Activated CD4-positive, CD25-positive, alpha-beta regulatory T cell treated with anti-CD3 and anti-CD28 coated beads, Interleukin-2, amount 50 U/mL, for 24 hours (primary cell): ENCODE measurements at regions not wholly inside any gene's neighbourhood (a gene's known extent, or its start where the extent isn't known, plus 50 kb on each side); places are given as distances from the start of the nearest gene placed in this dataset.
"Not testable (repeated sequence)": the region's sequence is repeated elsewhere in the genome, so short reads cannot be mapped to it uniquely, and the experiment has no call there.

Experiments
- ATAC-seq, 2 donors: fragments of 150-1000 bp; cut with Tn5 transposase; one replicate each; pipeline ENCODE4 v1.10.0; 2021; ENCODE audit warnings: mild to moderate bottlenecking in 1 of 2, moderate library complexity in 1 of 2

- no peak for ATAC-seq
Measured at GRCh38 chr5:163569284-163569683, 63.9 kb downstream of the MAT2B start.

DNA sequence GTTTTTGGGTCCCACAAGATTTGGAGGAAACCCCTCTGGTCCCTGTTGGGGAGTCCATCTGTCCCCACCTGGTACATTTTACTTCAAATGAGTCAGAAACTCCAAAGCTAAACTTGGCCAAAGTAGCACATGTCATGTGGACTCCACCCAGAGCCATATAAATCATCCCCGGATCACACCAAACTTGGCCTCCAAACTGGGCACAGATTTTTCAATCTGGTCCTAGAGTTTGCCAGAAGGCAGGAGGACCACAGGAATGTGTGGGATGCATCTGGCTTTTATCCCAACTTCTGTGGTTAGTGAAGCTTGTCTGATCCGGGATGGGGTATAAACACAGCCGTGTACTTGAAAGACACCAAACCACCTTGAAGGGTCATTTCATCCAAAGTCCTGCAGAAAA lies 66.3 kb downstream of the MAT2B start:
- no peak for ATAC-seq

- ATAC-seq = no peak
Measured at GRCh38 chr5:163574472-163575440, 69.3 kb downstream of the MAT2B start.

GRCh38 chr5:163578652-163579051 lies 73.2 kb downstream of the MAT2B start:
- no peak for ATAC-seq

GRCh38 chr5:163579729-163580128 lies 74.3 kb downstream of the MAT2B start:
- no peak for ATAC-seq

GRCh38 chr5:163580516-163580915 lies 75.1 kb downstream of the MAT2B start:
- ATAC-seq = no peak

DNA sequence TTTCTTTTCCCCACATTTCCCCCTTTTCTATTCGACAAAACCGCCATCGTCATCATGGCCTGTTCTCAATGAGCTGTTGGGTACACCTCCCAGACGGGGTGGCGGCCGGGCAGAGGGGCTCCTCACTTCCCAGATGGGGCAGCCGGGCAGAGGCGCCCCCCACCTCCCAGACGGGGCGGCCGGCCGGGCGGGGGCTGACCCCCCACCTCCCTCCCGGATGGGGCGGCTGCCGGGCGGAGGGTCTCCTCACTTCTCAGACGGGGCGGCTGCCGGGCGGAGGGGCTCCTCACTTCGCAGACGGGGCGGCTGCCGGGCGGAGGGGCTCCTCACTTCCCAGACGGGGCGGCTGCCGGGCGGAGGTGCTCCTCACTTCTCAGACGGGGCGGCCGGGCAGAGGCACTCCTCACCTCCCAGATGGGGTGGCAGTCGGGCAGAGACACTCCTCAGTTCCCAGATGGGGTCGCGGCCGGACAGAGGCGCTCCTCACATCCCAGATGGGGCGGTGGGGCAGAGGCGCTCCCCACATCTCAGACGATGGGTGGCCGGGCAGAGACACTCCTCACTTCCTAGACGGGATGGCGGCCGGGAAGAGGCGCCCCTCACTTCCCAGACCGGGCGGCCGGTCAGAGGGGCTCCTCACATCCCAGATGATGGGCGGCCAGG lies 78.2 kb downstream of the MAT2B start:
- ATAC-seq = not testable (repeated sequence)

DNA sequence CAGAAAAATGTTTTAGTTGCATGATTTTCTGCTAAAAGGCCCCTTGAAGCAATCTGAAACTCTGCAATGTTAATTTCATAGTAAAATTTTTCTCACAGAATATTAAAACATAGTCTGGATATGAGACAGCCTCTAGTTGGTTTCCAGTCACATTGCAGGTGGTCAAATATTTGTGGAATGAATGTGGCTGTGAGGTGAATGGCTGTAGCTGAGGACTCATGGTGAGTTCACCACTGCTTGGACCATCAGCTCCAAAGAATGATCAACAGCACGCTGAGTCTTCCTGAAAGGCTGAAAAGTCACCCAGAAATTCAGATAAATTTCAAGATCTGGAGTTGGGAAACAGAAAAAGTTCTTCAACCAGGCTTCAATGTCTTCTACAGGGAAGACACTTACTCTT lies 79.8 kb downstream of the MAT2B start:
- ATAC-seq = no peak

DNA sequence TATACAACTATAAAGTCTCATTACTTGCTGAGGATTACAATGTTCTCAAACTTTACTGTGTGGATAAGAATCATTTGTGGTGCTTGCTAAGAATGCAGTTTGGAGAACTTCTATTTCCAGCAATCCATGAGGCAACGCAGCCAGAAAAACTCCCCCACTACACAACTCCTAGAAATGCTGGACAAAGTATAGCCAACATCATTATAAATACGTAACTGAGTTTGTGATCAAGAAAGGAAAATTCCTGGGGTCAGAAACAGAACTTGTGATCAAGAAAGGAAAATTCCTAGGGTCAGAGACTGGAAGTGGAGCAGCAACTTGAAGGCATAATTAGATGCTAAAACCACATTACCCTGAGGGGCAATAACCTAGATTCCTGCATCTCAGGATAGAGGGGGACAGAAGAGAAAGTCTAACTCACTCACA lies 81.1 kb downstream of the MAT2B start:
- ATAC-seq = no peak

DNA sequence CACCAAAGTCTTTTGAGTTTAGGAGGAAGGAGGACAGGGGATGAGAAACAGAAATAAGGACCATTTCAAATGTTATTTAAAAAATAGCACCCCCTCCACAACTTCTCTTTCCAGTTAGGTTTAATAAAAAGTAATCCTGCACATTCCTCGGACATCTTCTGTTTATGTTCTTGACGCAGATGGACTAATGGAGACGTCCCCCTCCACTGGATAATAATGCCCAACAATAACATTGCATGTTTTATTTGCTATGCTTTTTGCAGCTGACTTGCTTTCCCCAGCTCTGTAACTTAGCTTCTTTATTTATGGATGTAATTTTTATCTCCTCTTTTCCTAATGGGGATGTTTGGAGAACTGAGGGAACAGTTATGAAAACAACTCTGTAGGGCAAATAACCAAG lies 89.5 kb downstream of the MAT2B start:
- no peak for ATAC-seq

DNA sequence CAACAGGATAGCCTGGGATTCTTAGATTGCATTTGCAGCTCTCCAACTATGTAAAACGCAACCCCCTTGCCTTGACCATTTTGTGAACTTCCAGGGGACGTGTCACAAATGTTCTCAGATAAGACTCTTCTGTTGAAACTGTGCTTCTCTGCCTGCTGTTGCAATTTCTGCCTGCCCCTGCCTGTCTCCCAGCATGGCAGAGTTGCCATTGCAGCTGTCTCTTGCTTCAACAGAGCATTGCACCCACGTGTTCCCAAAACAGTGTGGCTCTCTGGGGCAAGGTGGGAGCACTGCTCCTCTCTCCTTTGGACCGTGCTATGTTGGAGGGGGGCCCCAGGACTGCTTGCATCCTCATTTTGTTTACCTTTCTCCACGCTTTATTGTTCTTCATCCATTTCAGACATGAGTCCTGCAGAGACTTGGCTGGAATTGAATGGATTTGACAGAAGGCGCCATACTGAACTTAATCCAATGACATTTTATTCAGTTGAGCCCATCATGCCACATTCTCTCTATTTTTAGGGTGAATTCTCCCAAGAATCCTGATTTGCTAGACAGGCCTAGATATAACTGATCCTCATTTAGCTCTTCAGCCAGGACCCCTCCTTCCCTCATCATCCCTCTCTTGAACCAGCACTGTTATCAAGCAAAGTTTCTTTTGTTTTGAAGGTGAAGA lies 90.7 kb downstream of the MAT2B start:
- ATAC-seq = no peak

DNA sequence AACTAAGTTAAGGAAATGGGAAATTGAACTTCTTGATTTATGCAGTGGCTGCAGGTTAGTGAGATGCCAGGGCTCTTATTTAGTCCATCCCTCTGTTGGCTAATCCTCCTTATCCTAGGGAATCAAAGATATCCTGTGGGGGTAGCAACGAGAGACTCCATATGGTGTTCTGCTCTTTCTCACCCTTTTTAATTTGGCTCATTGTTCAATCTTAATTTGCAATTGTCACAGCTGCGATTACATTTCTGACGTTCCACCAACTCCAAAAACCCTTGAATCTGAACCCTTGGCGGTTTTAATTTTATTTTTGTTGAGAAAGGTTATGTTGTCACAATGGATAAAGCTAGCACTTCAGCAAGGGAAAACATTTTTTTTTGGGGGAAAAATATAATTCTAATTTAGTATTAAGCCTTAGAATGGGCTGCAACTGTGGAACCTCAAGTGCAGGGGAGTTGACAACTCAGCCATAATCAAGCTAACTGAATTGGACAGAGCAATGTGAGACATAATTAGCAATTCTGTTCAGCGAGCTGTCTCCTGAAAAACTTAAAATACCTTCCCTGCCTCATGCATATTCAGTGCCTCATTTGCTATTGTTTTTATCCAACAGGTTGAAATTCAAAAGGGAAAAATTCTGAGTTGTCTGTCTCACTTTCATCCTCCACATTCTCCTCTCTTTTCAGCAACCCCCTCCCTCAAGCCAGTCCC lies 91.3 kb downstream of the MAT2B start:
- ATAC-seq = no peak

DNA sequence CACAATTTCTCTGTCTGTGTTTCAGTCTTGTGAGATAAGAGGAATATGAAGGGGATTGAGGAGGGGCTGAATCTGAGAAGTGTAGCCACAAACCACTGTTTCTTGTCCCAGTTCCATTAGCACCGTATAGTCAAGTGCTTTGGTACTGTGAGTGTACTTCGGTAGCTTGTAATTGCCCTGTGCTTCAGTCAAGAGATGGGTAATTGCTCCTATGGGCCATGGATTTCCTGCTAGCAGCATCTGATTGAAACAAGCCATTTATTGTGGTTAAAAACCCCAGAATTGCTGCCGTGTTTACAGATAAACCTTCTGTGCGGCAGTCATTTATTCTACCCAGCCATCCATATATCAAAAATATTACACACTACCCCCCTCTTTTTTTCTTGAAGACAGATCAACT lies 98.6 kb downstream of the MAT2B start:
- ATAC-seq = no peak

DNA sequence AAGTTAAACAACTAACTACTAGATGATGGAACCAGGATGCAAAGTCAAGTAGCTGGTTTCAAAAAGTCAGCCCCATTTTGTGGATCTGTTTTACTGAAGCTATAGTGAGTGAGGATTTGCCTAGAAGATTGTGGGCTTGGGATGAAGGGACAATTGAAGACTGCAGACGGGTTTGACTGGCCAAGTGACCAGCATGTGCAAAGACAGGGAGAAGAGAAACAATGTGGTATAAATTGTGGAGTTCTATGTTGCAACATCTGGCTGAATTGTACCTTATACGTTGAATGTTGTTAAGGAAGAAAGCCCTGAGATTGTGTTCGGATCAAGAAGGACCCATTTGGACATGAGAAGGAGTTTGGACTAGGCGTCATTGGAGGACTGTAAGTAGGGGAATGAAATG lies 101.8 kb downstream of the MAT2B start:
- ATAC-seq = no peak

DNA sequence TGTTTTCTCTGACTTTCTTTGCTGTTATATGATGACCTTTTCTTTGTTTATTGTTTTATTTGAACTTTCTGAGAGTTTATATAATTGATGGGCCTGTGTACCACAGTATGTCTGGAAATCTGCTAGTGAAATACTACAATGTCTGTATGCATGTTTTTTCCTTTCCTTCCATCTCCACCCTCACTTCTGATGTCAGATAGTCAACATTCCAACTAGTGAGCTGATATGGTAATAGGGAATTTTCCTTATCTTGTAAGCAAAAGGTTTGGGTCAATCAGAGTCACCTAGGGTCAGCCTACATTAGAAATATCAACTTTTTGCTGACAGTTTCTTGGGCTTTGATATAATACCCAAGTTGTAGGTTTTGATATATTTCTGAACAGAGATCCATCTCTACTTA lies 103.2 kb downstream of the MAT2B start:
- no peak for ATAC-seq

DNA sequence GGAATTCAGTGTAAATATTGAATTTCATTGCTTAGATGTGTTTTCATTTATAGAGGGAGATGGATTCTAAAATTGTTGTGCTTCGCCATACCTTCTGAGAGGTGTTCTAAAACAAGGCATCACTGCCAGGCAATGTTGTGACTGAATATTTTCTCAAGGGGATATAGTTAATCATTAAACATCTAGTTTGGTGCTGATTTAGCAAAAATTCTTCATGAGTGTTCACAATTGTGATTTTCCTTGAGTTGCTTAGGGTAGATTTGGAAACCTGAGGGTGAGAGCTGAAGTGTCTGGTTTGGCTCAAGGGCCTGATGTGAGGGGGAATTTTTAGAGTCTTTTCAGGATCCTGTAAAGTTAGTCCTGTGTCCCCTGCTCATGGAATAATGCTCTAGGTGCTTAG lies 104.5 kb downstream of the MAT2B start:
- no peak for ATAC-seq

DNA sequence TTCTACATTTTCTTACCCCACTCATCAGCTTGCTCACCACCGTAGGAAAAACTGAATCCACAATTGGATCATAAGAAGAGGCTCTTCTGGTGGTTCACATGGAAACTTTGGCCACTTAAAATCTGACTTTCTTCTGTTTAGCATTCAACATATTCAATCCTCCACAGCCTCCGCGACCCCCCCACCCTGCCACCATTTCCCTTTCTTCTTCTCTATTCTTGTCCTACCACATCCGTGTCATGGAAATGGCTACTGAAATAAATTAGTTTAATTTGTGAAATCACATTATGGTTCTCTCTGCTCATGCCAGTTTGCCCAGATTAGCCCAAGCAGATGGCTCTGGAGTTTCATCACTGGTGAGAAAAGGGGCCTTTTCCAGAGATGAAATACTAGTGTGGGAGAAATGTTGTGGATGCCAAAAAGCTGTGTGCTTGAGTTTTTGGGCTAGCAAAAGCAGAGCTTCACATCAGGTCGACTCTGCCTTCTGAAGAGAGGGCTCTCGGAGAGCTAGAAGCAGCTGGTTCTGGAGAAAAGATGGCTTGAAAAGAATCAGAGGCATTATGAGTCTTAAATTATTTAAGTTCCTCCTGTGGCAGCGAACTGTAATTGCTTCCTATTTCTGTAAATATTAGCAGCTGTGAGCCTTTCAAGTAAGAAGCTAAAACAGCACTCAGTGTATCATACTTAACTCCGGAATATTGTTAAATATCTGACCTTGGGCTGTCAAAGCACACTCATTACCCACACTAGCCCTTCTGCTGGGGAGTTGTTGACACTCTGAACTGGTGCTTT lies 107.1 kb downstream of the MAT2B start:
- no peak for ATAC-seq

- no peak for ATAC-seq
Measured at GRCh38 chr5:163613150-163613442, 107.7 kb downstream of the MAT2B start.

GRCh38 chr5:163614787-163615186 lies 109.4 kb downstream of the MAT2B start:
- ATAC-seq = no peak

DNA sequence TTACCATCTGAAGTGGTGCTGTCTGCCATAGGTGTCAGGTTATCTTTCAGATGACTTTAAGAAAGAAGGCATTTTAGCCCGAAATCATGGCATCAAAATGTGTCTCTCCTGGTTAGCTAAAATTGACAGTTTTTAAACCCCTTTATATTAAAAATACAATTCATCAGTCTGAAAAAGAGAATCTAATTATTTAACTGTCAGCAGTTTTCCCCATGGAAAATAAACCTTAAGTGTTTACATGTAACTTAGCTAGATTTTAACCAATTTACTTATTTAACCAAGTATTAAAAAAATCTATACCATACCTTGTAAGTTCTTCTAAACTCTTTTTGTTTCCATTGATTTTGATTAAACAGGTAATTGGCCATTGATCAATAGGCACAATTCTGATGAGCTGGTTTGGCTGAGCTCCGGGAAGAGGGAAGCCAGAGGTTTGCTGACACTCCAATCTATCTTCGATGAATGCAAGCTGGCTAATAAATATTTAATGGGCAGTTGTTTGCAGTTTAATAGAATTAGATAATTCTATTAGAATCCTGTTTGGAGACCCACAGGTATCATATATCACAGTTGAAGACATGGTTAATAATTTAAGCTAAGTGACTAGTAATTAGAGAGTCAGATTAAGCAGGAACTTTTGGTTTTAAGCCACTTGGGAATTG lies 114.0 kb downstream of the MAT2B start:
- ATAC-seq = no peak

DNA sequence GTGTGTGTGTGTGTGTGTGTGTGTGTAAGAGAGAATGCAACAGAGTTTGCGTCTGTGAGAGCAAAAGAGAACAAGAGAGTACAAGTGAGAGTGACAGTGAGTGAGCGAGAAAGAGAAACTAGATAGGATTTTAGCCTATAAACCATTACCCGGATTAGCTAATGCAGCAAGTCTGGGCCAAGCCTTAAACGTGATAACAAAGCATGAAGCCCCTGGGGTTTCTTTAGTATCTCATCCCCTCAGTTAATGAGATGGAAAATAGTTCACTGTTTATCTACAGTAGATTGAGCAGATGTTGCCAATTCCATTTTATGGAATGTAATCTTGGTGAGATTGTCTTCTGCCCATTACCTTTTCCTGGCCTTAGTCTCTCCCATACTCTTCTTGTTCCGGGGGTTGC lies 114.5 kb downstream of the MAT2B start:
- no peak for ATAC-seq

- no peak for ATAC-seq
Measured at GRCh38 chr5:163622799-163623198, 117.4 kb downstream of the MAT2B start.
